A673 (cell line): ENCODE measurements at regions not wholly inside any gene's neighbourhood (a gene's known extent, or its start where the extent isn't known, plus 50 kb on each side); places are given as distances from the start of the nearest gene placed in this dataset.

Experiments
- BruUV-seq: library from RNA; stranded (reverse); fragments of 400-500 nt; replicated peaks from 2 replicates; lab custom pipeline; 2021; lab: Mats Ljungman, UMichigan
- CTCF ChIA-PET: fragments of 300-600 bp; sonication (Branson Sonifier 250); formaldehyde crosslinking; loops from one replicate; lab custom pipeline; 2022; ENCODE audit warnings: antibody characterized with exemption; lab: Charles Lee
- POLR2A ChIA-PET: fragments of 300-600 bp; sonication (Branson Sonifier 250); formaldehyde crosslinking; loops from one replicate; lab custom pipeline; 2022; ENCODE audit warnings: antibody characterized with exemption; ENCODE audit not compliant: low non-redundant PET; lab: Charles Lee
- DNase-seq: peaks from one replicate; pipeline ENCODE4 v3.0.0-alpha.2; 2015; ENCODE audit warnings: low spot score
- H3K27ac ChIP-seq: fragments of 200-600 bp; sonication (generic); 2 replicates; pipeline ENCODE4 v1.5.1; 2016; ENCODE audit warnings: mixed run types, low read depth, mild to moderate bottlenecking, mixed read lengths, antibody characterized with exemption, low read length; ENCODE audit not compliant: poor library complexity, severe bottlenecking
- H3K27me3 ChIP-seq: fragments of 200-600 bp; sonication (generic); replicated peaks from 2 replicates; pipeline ENCODE4 v1.6.1; 2017; ENCODE audit warnings: mixed run types, low read depth, mild to moderate bottlenecking, mixed read lengths, antibody characterized with exemption, low read length; ENCODE audit not compliant: insufficient read depth, poor library complexity
- H3K36me3 ChIP-seq: fragments of 200-600 bp; sonication (generic); 2 replicates; pipeline ENCODE4 v1.6.1; 2016; ENCODE audit warnings: mixed run types, mild to moderate bottlenecking, mixed read lengths, antibody characterized with exemption, low read length; ENCODE audit not compliant: insufficient read depth, poor library complexity, severe bottlenecking
- H3K4me1 ChIP-seq: fragments of 200-600 bp; sonication (generic); 2 replicates; pipeline ENCODE4 v1.6.1; 2017; ENCODE audit warnings: mixed run types, mild to moderate bottlenecking, mixed read lengths, antibody characterized with exemption, low read length; ENCODE audit not compliant: insufficient read depth, poor library complexity, severe bottlenecking
- H3K4me3 ChIP-seq: fragments of 200-600 bp; sonication (generic); 2 replicates; pipeline ENCODE4 v1.5.1; 2016; ENCODE audit warnings: low read depth, mixed run types, mild to moderate bottlenecking, mixed read lengths, low read length; ENCODE audit not compliant: poor library complexity, severe bottlenecking
- H3K9me3 ChIP-seq: fragments of 200-600 bp; sonication (generic); 2 replicates; pipeline ENCODE4 v1.6.1; 2016; ENCODE audit warnings: mixed run types, low read depth, mild to moderate bottlenecking, mixed read lengths, antibody characterized with exemption, low read length; ENCODE audit not compliant: poor library complexity, severe bottlenecking
- EZH2 ChIP-seq: fragments of 200-600 bp; sonication (generic); IDR thresholded peaks from 2 replicates; pipeline ENCODE4 v1.6.1; 2017; ENCODE audit warnings: borderline replicate concordance, low read depth, mild to moderate bottlenecking, mixed read lengths, antibody characterized with exemption, low read length; ENCODE audit not compliant: poor library complexity, severe bottlenecking
- intact Hi-C: fragments of 100-400 bp; cut with micrococcal nuclease; formaldehyde crosslinking; loops from one replicate; pipeline ENCODE4 v1.10.0; 2022; ENCODE audit not compliant: unreplicated experiment
- TF ChIP-seq, protein P1 (sequence below): fragments of 300-800, 200-600 bp; sonication (generic); conservative IDR thresholded peaks from 2 replicates; pipeline ENCODE4 v1.5.1; 2017; ENCODE audit warnings: low read depth, mild to moderate bottlenecking, antibody characterized with exemption, low read length, moderate library complexity, mixed read lengths

DNA sequence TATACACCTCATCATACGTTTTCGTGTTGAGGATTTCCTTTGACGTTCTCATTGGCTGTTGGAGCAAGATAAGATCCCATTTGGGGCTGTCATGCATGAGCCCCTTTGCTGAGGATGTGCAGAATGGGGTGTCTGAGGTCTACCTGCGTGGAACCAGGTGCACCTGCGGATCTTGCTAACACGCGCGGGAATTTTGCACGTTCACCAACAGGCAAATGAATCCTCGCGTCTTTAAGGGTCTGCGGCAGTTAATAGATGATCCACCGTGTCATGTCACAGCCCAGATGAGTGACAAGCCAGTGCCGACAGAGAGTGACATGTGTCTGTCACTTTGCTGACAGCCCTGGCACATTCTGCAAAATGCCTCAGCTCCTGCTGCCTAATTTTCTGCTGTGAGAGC, 56.3 kb upstream of the SHOX start:
- CTCF ChIA-PET: no interaction called here
- intact Hi-C loops: no loop called here
- Histone ChIP-seq H3K9me3 (no peaks in the 10 kb centered on the region), H3K27ac (no peak overlapping the region), H3K27me3 (no peaks in the 10 kb centered on the region), H3K4me3 (no peak overlapping the region), H3K4me1 (no peaks in the 10 kb centered on the region), H3K36me3 (no peaks in the 10 kb centered on the region)
- TF ChIP-seq, protein P1, sequence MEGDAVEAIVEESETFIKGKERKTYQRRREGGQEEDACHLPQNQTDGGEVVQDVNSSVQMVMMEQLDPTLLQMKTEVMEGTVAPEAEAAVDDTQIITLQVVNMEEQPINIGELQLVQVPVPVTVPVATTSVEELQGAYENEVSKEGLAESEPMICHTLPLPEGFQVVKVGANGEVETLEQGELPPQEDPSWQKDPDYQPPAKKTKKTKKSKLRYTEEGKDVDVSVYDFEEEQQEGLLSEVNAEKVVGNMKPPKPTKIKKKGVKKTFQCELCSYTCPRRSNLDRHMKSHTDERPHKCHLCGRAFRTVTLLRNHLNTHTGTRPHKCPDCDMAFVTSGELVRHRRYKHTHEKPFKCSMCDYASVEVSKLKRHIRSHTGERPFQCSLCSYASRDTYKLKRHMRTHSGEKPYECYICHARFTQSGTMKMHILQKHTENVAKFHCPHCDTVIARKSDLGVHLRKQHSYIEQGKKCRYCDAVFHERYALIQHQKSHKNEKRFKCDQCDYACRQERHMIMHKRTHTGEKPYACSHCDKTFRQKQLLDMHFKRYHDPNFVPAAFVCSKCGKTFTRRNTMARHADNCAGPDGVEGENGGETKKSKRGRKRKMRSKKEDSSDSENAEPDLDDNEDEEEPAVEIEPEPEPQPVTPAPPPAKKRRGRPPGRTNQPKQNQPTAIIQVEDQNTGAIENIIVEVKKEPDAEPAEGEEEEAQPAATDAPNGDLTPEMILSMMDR: no peak
- no peak for TF ChIP-seq EZH2
- POLR2A ChIA-PET: no interaction called here
- BruUV-seq: no TSS peak
- no peak for DNase-seq

DNA sequence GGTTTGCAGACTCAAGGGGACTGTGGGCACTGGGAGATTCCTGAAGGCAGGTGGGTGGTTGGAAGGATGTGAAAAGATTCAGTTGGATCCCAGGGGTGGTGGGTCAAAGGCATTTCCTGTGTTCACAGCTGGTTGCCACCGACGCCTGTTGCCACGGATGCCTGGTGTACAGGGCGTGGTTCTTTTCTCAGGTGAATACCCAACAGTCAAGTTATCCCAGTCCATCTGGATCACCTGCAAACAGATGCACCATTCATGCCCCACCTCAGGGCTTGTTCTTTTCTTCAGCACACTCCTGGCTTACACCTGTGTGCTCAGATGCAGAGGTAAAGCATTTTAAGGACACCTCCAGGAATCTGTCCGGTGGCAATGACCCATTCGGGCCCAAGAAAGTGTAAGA, 55.8 kb upstream of the SHOX start:
- no peaks in the 10 kb centered on the region for H3K9me3 ChIP-seq
- no peak for DNase-seq
- H3K27me3 ChIP-seq: no peaks in the 10 kb centered on the region
- TF ChIP-seq, protein P1: no peak
- no peak for TF ChIP-seq EZH2
- ChIA-PET POLR2A (no interaction called here), CTCF (no interaction called here)
- H3K27ac ChIP-seq: no peak overlapping the region
- intact Hi-C loops: no loop called here
- H3K36me3 ChIP-seq: no peaks in the 10 kb centered on the region
- no peak overlapping the region for H3K4me3 ChIP-seq
- BruUV-seq: no TSS peak
- H3K4me1 ChIP-seq: no peaks in the 10 kb centered on the region

DNA sequence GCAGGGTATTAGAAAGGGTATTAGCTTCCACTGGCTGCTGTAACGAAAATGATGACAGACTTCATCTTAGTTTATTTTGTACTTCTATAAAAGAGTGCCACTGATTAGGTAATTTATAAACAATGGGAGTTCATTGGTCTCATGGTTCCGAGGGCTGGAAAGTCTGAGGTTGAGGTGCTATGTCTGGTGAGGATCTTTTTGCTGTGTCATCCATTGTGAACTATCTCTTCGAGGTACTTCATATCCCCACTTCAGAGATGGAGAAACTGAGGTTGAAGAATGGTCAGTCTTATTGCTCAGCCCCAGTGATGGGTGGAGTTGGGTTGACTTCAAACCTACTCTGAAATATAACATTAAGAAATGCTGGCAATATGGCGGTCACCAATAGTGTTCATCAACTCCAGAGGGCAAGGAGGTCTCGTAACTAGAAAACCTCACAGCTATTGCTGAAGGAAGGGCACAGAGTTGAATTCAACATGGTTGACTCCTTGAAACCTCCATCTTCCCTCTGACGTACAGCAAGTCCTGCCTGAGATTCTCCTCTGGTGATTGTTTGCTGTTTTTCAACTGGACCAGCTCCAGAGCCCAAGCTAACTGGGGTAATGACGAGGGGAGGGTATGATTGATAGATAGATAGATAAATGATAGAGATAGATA, 53.6 kb upstream of the SHOX start:
- Histone ChIP-seq H3K27ac (no peak overlapping the region), H3K9me3 (no peaks in the 10 kb centered on the region), H3K36me3 (no peaks in the 10 kb centered on the region), H3K27me3 (no peaks in the 10 kb centered on the region), H3K4me1 (no peaks in the 10 kb centered on the region), H3K4me3 (no peak overlapping the region)
- no TSS peak for BruUV-seq
- ChIA-PET CTCF (no interaction called here), POLR2A (no interaction called here)
- no peak for DNase-seq
- intact Hi-C loops: no loop called here
- TF ChIP-seq EZH2: no peak
- TF ChIP-seq, protein P1: no peak
